ENCODE measurements at regions not wholly inside any gene's neighbourhood (a gene's known extent, or its start where the extent isn't known, plus 50 kb on each side); places are given as distances from the start of the nearest gene placed in this dataset.

GRCh38 chrX:42077675-42078074, 154.3 kb upstream of the CASK start:
- Mint-ChIP-seq H3K9me3 (peaks cover 7% of the 10 kb centered on the region), H3K27ac (no peak overlapping the region), H3K4me3 (no peak overlapping the region), H3K4me1 (no peaks in the 10 kb centered on the region), H3K27me3 (ENCODE audit: low read depth) (no peaks in the 10 kb centered on the region; the same call in 1 of the 2 replicates), H3K36me3 (no peaks in the 10 kb centered on the region)
- ChIA-PET POLR2A (no interaction called here), CTCF (no interaction called here)
- ATAC-seq (no peak), DNase-seq (ENCODE audit: low spot score) (no peak)
- TF ChIP-seq JAZF1 (CRISPR knock-in tag; IDR thresholded peaks at IDR 0.05) (no peak), ZNF423 (CRISPR knock-in tag; IDR thresholded peaks at IDR 0.05) (no peak), TEAD1 (CRISPR knock-in tag; IDR thresholded peaks at IDR 0.05) (no peak), RELA (CRISPR knock-in tag; IDR thresholded peaks at IDR 0.05; ENCODE audit: borderline replicate concordance) (no peak), GABPB1 (CRISPR knock-in tag; IDR thresholded peaks at IDR 0.05) (no peak), HMGA2 (CRISPR knock-in tag; IDR thresholded peaks at IDR 0.05) (no peak)

- Mint-ChIP-seq H3K4me3 (no peak overlapping the region), H3K27me3 (ENCODE audit: low read depth) (no peaks in the 10 kb centered on the region; the same call in 1 of the 2 replicates), H3K36me3 (no peaks in the 10 kb centered on the region), H3K9me3 (peaks cover 7% of the 10 kb centered on the region), H3K4me1 (no peaks in the 10 kb centered on the region), H3K27ac (no peak overlapping the region)
- DNase-seq (ENCODE audit: low spot score) (no peak), ATAC-seq (no peak)
- ChIA-PET POLR2A (no interaction called here), CTCF (no interaction called here)
- TF ChIP-seq ZNF121 (CRISPR knock-in tag; IDR thresholded peaks at IDR 0.05) (no peak), NFE2L1 (CRISPR knock-in tag; IDR thresholded peaks at IDR 0.05) (no peak), JAZF1 (CRISPR knock-in tag; IDR thresholded peaks at IDR 0.05) (no peak)
Measured at GRCh38 chrX:42075032-42075431, 151.7 kb upstream of the CASK start.

DNA sequence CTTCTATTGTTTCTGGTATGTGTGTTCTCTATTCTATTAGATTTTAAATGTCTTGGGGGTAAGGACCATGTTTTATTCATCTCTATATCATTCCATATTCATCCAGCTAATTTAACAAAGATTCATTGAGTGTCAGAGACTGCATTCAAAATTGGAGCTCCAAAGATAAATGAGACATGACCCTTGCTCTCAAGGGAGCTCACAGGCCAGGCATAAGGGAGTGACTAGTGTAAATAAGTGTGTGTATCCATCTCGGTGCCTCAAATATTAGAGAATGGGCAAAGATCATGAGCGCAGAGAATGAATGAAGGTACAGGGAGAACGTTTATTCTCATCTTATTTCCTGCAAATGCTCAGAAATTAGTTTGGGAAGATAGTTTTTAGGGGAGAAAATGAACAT, 150.1 kb upstream of the CASK start:
- H3K27ac Mint-ChIP-seq, result no peak overlapping the region
- POLR2A ChIA-PET, result no interaction called here
- CTCF ChIA-PET, result no interaction called here
- H3K4me1 Mint-ChIP-seq, result no peaks in the 10 kb centered on the region
- no peaks in the 10 kb centered on the region for H3K36me3 Mint-ChIP-seq
- no peaks in the 10 kb centered on the region; the same call in 1 of the 2 replicates for H3K9me3 Mint-ChIP-seq
- DNase-seq (ENCODE audit: low spot score) (no peak), ATAC-seq (no peak)
- TF ChIP-seq ZNF263 (CRISPR knock-in tag; IDR thresholded peaks at IDR 0.05; ENCODE audit: low read depth) (no peak), NR3C1 (CRISPR knock-in tag; conservative IDR thresholded peaks at IDR 0.05; ENCODE audit: low read depth) (no peak), FOXK1 (CRISPR knock-in tag; IDR thresholded peaks at IDR 0.05) (no peak), KAT7 (CRISPR knock-in tag; IDR thresholded peaks at IDR 0.05; ENCODE audit: borderline replicate concordance) (no peak), JUN (CRISPR knock-in tag; IDR thresholded peaks at IDR 0.05) (no peak)
- no peak overlapping the region for H3K4me3 Mint-ChIP-seq
- no peaks in the 10 kb centered on the region; the same call in 1 of the 2 replicates for H3K27me3 Mint-ChIP-seq (ENCODE audit: low read depth)

DNA sequence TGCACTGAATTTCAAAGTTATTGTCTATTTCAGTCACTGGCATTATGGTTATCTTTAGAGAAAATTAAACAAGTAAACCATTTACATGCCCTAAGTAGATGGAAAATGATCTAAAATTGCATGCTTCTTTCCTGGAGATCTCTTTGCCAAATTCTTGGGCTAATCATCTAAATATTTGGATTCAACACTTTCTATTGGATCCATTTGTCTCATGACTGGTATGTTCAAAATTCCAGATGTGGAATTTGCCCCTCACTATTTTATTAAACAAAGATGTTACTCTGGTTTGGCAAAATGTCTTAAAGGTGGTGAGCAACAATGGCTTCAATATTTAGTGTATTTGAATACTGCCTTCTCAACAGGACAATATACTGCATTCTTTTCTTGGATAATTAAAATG, 147.5 kb upstream of the CASK start:
- Mint-ChIP-seq H3K4me1 (no peaks in the 10 kb centered on the region), H3K27me3 (ENCODE audit: low read depth) (no peaks in the 10 kb centered on the region), H3K36me3 (no peaks in the 10 kb centered on the region), H3K4me3 (no peak overlapping the region), H3K9me3 (no peaks in the 10 kb centered on the region), H3K27ac (no peak overlapping the region)
- CTCF ChIA-PET, result no interaction called here
- DNase-seq (ENCODE audit: low spot score), result no peak
- POLR2A ChIA-PET, result no interaction called here
- TF ChIP-seq MAX (CRISPR knock-in tag; IDR thresholded peaks at IDR 0.05) (no peak), E2F1 (CRISPR knock-in tag; IDR thresholded peaks at IDR 0.05) (no peak), GTF2I (CRISPR knock-in tag; conservative IDR thresholded peaks at IDR 0.05) (no peak), ELF4 (CRISPR knock-in tag; IDR thresholded peaks at IDR 0.05; ENCODE audit: low read depth) (no peak), SOX15 (CRISPR knock-in tag; IDR thresholded peaks at IDR 0.05) (no peak), KAT7 (CRISPR knock-in tag; IDR thresholded peaks at IDR 0.05; ENCODE audit: borderline replicate concordance) (no peak), FOXP1 (CRISPR knock-in tag; IDR thresholded peaks at IDR 0.05; ENCODE audit: borderline replicate concordance) (no peak), ZNF281 (CRISPR knock-in tag; IDR thresholded peaks at IDR 0.05) (no peak), HMGA2 (CRISPR knock-in tag; IDR thresholded peaks at IDR 0.05) (no peak), CREB1 (CRISPR knock-in tag; IDR thresholded peaks at IDR 0.05) (no peak)
- TF ChIP-seq, protein P1, sequence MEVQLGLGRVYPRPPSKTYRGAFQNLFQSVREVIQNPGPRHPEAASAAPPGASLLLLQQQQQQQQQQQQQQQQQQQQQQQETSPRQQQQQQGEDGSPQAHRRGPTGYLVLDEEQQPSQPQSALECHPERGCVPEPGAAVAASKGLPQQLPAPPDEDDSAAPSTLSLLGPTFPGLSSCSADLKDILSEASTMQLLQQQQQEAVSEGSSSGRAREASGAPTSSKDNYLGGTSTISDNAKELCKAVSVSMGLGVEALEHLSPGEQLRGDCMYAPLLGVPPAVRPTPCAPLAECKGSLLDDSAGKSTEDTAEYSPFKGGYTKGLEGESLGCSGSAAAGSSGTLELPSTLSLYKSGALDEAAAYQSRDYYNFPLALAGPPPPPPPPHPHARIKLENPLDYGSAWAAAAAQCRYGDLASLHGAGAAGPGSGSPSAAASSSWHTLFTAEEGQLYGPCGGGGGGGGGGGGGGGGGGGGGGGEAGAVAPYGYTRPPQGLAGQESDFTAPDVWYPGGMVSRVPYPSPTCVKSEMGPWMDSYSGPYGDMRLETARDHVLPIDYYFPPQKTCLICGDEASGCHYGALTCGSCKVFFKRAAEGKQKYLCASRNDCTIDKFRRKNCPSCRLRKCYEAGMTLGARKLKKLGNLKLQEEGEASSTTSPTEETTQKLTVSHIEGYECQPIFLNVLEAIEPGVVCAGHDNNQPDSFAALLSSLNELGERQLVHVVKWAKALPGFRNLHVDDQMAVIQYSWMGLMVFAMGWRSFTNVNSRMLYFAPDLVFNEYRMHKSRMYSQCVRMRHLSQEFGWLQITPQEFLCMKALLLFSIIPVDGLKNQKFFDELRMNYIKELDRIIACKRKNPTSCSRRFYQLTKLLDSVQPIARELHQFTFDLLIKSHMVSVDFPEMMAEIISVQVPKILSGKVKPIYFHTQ (CRISPR knock-in tag; IDR thresholded peaks at IDR 0.05), result no peak
- ATAC-seq, result no peak
